ENCODE measurements at regions not wholly inside any gene's neighbourhood (a gene's known extent, or its start where the extent isn't known, plus 50 kb on each side); places are given as distances from the start of the nearest gene placed in this dataset.

- no peaks in the 10 kb centered on the region for H3K4me1 ChIP-seq (ENCODE audit: control insufficient read depth, insufficient read depth, low read length)
- no peaks in the 10 kb centered on the region for H3K36me3 ChIP-seq (ENCODE audit: control insufficient read depth, insufficient read depth, low read length, severe bottlenecking)
- no peak overlapping the region for H3K9ac ChIP-seq (ENCODE audit: low read length)
- no peak overlapping the region for H3K4me3 ChIP-seq (ENCODE audit: low read length)
- DNase-seq (ENCODE audit: low read depth), result peak; percentile 44
- no peaks in the 10 kb centered on the region for H3K9me3 ChIP-seq (ENCODE audit: control insufficient read depth, low read length)
- H3K27me3 ChIP-seq (replicated peaks; ENCODE audit: control insufficient read depth, insufficient read depth, low read length), result no peaks in the 10 kb centered on the region
Measured at GRCh38 chr2:34652636-34653035, 1053.5 kb upstream of the FAM98A start.

DNA sequence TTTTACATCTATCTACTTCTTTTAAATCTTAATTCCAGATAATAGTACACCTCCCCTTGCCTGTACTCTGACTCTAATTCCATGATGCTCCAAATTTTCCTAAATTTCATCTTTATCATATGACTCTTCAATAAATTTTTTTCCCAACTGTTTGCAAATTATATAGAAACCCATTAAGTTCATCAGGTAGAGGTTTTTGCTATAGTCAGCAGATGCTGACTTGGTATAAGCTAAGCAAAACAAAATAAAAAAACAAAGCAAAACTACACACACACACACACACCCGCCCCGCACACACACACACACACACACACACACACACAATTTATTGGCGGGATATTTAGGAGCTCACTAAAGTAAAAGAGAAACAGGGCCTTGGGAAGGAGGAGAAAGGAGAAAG is 1047.8 kb upstream of the FAM98A start:
- no peaks in the 10 kb centered on the region for H3K36me3 ChIP-seq (ENCODE audit: control insufficient read depth, insufficient read depth, low read length, severe bottlenecking)
- H3K4me1 ChIP-seq (ENCODE audit: control insufficient read depth, insufficient read depth, low read length), result no peaks in the 10 kb centered on the region
- no peak for DNase-seq (ENCODE audit: low read depth)
- no peak overlapping the region for H3K9ac ChIP-seq (ENCODE audit: low read length)
- no peak overlapping the region for H3K4me3 ChIP-seq (ENCODE audit: low read length)
- no peaks in the 10 kb centered on the region for H3K9me3 ChIP-seq (ENCODE audit: control insufficient read depth, low read length)
- no peaks in the 10 kb centered on the region for H3K27me3 ChIP-seq (replicated peaks; ENCODE audit: control insufficient read depth, insufficient read depth, low read length)

- no peaks in the 10 kb centered on the region for H3K36me3 ChIP-seq (ENCODE audit: control insufficient read depth, insufficient read depth, low read length, severe bottlenecking)
- peaks cover 8% of the 10 kb centered on the region for H3K9me3 ChIP-seq (ENCODE audit: control insufficient read depth, low read length)
- no peak overlapping the region for H3K4me3 ChIP-seq (ENCODE audit: low read length)
- no peak for DNase-seq (ENCODE audit: low read depth)
- no peak overlapping the region for H3K9ac ChIP-seq (ENCODE audit: low read length)
- no peaks in the 10 kb centered on the region for H3K4me1 ChIP-seq (ENCODE audit: control insufficient read depth, insufficient read depth, low read length)
- no peaks in the 10 kb centered on the region for H3K27me3 ChIP-seq (replicated peaks; ENCODE audit: control insufficient read depth, insufficient read depth, low read length)
Measured at GRCh38 chr2:34632327-34632726, 1033.2 kb upstream of the FAM98A start.

DNA sequence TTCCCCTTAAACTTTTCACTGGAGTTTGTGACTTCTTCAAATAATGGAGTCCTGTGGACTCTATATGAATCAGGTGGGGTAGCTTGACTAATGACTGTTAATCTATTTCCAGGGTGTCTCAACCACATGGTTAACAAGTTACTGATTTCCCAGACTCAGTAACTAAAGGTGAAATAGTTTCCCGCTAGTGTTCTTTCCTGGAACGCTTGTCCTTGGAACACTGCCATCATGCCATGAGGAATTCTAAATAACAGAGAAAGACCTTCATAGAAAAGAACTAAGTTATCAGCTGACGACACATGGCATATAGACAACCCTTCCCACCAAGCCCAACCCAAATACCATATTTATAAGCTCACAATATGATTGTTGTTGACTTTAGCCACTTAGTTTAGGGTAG is 1027.9 kb upstream of the FAM98A start:
- Histone ChIP-seq H3K4me1 (ENCODE audit: control insufficient read depth, insufficient read depth, low read length) (no peaks in the 10 kb centered on the region), H3K27me3 (replicated peaks; ENCODE audit: control insufficient read depth, insufficient read depth, low read length) (no peaks in the 10 kb centered on the region), H3K9ac (ENCODE audit: low read length) (no peak overlapping the region), H3K36me3 (ENCODE audit: control insufficient read depth, insufficient read depth, low read length, severe bottlenecking) (no peaks in the 10 kb centered on the region), H3K9me3 (ENCODE audit: control insufficient read depth, low read length) (peaks cover 8% of the 10 kb centered on the region), H3K4me3 (ENCODE audit: low read length) (no peak overlapping the region)
- no peak for DNase-seq (ENCODE audit: low read depth)

GRCh38 chr2:34604164-34604563 is 1005.1 kb upstream of the FAM98A start:
- H3K4me1 ChIP-seq (ENCODE audit: control insufficient read depth, insufficient read depth, low read length), result no peaks in the 10 kb centered on the region
- H3K36me3 ChIP-seq (ENCODE audit: control insufficient read depth, insufficient read depth, low read length, severe bottlenecking), result no peaks in the 10 kb centered on the region
- no peaks in the 10 kb centered on the region for H3K27me3 ChIP-seq (replicated peaks; ENCODE audit: control insufficient read depth, insufficient read depth, low read length)
- no peak for DNase-seq (ENCODE audit: low read depth)
- H3K9me3 ChIP-seq (ENCODE audit: control insufficient read depth, low read length), result no peaks in the 10 kb centered on the region
- no peak overlapping the region for H3K4me3 ChIP-seq (ENCODE audit: low read length)
- no peak overlapping the region for H3K9ac ChIP-seq (ENCODE audit: low read length)

GRCh38 chr2:34602262-34602661 is 1003.2 kb upstream of the FAM98A start:
- DNase-seq (ENCODE audit: low read depth), result no peak
- Histone ChIP-seq H3K9me3 (ENCODE audit: control insufficient read depth, low read length) (no peaks in the 10 kb centered on the region), H3K4me3 (ENCODE audit: low read length) (no peak overlapping the region), H3K4me1 (ENCODE audit: control insufficient read depth, insufficient read depth, low read length) (no peaks in the 10 kb centered on the region), H3K27me3 (replicated peaks; ENCODE audit: control insufficient read depth, insufficient read depth, low read length) (no peaks in the 10 kb centered on the region), H3K36me3 (ENCODE audit: control insufficient read depth, insufficient read depth, low read length, severe bottlenecking) (no peaks in the 10 kb centered on the region), H3K9ac (ENCODE audit: low read length) (no peak overlapping the region)

GRCh38 chr2:34601561-34601960 is 1002.5 kb upstream of the FAM98A start:
- no peaks in the 10 kb centered on the region for H3K36me3 ChIP-seq (ENCODE audit: control insufficient read depth, insufficient read depth, low read length, severe bottlenecking)
- no peaks in the 10 kb centered on the region for H3K9me3 ChIP-seq (ENCODE audit: control insufficient read depth, low read length)
- H3K4me1 ChIP-seq (ENCODE audit: control insufficient read depth, insufficient read depth, low read length), result no peaks in the 10 kb centered on the region
- H3K27me3 ChIP-seq (replicated peaks; ENCODE audit: control insufficient read depth, insufficient read depth, low read length), result no peaks in the 10 kb centered on the region
- no peak overlapping the region for H3K4me3 ChIP-seq (ENCODE audit: low read length)
- H3K9ac ChIP-seq (ENCODE audit: low read length), result no peak overlapping the region
- no peak for DNase-seq (ENCODE audit: low read depth)

DNA sequence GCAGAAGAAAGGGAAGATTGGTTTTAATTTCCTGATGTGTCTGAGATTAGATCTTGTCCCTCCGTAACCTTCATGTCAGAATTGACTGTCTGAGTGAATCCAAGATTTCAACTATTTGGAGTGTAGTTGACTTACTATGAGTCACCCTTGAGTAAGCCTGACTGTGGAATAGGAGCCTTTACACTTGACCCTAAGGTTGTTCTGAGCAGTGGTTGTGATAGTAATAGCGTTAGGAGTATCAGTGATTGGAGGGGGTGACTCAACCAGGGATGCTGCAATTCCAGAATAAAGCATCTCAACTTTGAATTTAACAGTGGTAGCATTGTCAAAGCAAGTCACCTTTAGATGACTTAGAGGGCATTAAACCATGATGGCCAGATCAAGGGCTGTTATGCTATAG is 979.5 kb upstream of the FAM98A start:
- H3K4me1 ChIP-seq (ENCODE audit: control insufficient read depth, insufficient read depth, low read length), result no peaks in the 10 kb centered on the region
- H3K27me3 ChIP-seq (replicated peaks; ENCODE audit: control insufficient read depth, insufficient read depth, low read length), result no peaks in the 10 kb centered on the region
- H3K4me3 ChIP-seq (ENCODE audit: low read length), result no peak overlapping the region
- no peak overlapping the region for H3K9ac ChIP-seq (ENCODE audit: low read length)
- peaks cover 4% of the 10 kb centered on the region for H3K9me3 ChIP-seq (ENCODE audit: control insufficient read depth, low read length)
- H3K36me3 ChIP-seq (ENCODE audit: control insufficient read depth, insufficient read depth, low read length, severe bottlenecking), result no peaks in the 10 kb centered on the region
- DNase-seq (ENCODE audit: low read depth), result no peak

- Histone ChIP-seq H3K9ac (ENCODE audit: low read length) (no peak overlapping the region), H3K4me1 (ENCODE audit: control insufficient read depth, insufficient read depth, low read length) (no peaks in the 10 kb centered on the region), H3K4me3 (ENCODE audit: low read length) (no peak overlapping the region), H3K36me3 (ENCODE audit: control insufficient read depth, insufficient read depth, low read length, severe bottlenecking) (no peaks in the 10 kb centered on the region), H3K9me3 (ENCODE audit: control insufficient read depth, low read length) (no peaks in the 10 kb centered on the region), H3K27me3 (replicated peaks; ENCODE audit: control insufficient read depth, insufficient read depth, low read length) (no peaks in the 10 kb centered on the region)
- DNase-seq (ENCODE audit: low read depth), result peak; percentile 12
Measured at GRCh38 chr2:34570266-34570872, 971.3 kb upstream of the FAM98A start.

- no peak overlapping the region for H3K4me3 ChIP-seq (ENCODE audit: low read length)
- H3K9ac ChIP-seq (ENCODE audit: low read length), result no peak overlapping the region
- no peaks in the 10 kb centered on the region for H3K36me3 ChIP-seq (ENCODE audit: control insufficient read depth, insufficient read depth, low read length, severe bottlenecking)
- H3K4me1 ChIP-seq (ENCODE audit: control insufficient read depth, insufficient read depth, low read length), result no peaks in the 10 kb centered on the region
- H3K27me3 ChIP-seq (replicated peaks; ENCODE audit: control insufficient read depth, insufficient read depth, low read length), result no peaks in the 10 kb centered on the region
- DNase-seq (ENCODE audit: low read depth), result no peak
- H3K9me3 ChIP-seq (ENCODE audit: control insufficient read depth, low read length), result no peaks in the 10 kb centered on the region
Measured at GRCh38 chr2:34567128-34567527, 968.0 kb upstream of the FAM98A start.

DNA sequence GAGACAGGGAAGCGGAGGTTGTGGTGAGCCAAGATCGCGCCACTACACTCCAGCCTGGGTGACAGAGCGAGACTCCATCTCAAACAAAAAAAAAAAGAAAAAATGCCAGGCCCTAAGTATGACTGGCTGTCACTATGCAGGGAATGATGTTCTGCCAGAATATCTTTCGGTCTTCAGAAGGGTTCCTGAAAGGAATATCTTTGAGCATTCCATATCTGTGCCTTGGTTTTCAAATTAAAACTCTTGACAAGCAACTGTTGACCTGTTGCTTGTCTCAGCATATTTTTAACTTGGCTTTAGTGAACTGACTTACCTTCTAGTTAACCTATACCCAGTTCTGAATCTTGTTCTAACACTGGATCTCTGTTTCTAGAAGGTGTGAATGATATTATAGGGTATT is 953.2 kb upstream of the FAM98A start:
- Histone ChIP-seq H3K9me3 (ENCODE audit: control insufficient read depth, low read length) (no peaks in the 10 kb centered on the region), H3K4me3 (ENCODE audit: low read length) (no peak overlapping the region), H3K27me3 (replicated peaks; ENCODE audit: control insufficient read depth, insufficient read depth, low read length) (no peaks in the 10 kb centered on the region), H3K4me1 (ENCODE audit: control insufficient read depth, insufficient read depth, low read length) (no peaks in the 10 kb centered on the region), H3K36me3 (ENCODE audit: control insufficient read depth, insufficient read depth, low read length, severe bottlenecking) (no peaks in the 10 kb centered on the region), H3K9ac (ENCODE audit: low read length) (no peak overlapping the region)
- no peak for DNase-seq (ENCODE audit: low read depth)

DNA sequence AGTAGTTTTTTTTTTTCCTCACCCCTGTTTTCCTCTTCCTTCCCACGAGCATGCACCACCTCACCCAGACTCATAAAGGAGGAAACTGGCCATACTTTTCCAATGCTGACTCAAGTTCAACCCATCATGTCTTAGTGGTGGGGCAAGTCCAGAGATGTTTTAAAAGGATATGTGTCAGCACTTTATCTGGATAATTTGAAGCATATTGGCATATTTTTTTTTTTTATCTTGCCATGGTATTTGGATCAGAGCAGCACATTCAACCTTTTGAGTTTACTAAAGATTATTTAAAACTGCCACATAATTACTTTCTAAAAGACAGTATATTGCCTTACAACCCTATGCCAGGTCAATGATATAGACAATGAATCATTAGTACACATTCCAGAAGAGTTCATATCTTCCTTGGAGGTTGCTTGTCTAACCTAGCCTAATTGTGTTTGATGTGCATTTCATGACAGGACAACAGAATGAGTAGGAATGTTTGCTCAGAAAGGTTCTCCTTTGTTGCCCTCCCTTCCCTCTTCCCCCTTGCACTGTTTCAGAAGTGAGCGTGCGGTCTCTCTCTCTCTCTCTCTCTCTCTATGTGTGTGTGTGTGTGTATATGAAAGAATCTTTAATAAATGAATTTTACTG is 950.7 kb upstream of the FAM98A start:
- Histone ChIP-seq H3K9ac (ENCODE audit: low read length) (no peak overlapping the region), H3K4me1 (ENCODE audit: control insufficient read depth, insufficient read depth, low read length) (no peaks in the 10 kb centered on the region)
- no peak for DNase-seq (ENCODE audit: low read depth)

More for the DNA sequence above, 950.7 kb upstream of the FAM98A start:
- no peak overlapping the region for H3K4me3 ChIP-seq (ENCODE audit: low read length)
- no peaks in the 10 kb centered on the region for H3K9me3 ChIP-seq (ENCODE audit: control insufficient read depth, low read length)
- H3K36me3 ChIP-seq (ENCODE audit: control insufficient read depth, insufficient read depth, low read length, severe bottlenecking), result no peaks in the 10 kb centered on the region
- no peaks in the 10 kb centered on the region for H3K27me3 ChIP-seq (replicated peaks; ENCODE audit: control insufficient read depth, insufficient read depth, low read length)
